Spinal cord (tissue), 9 donors: ENCODE measurements at regions not wholly inside any gene's neighbourhood (a gene's known extent, or its start where the extent isn't known, plus 50 kb on each side); places are given as distances from the start of the nearest gene placed in this dataset.
"Not testable (repeated sequence)": the region's sequence is repeated elsewhere in the genome, so short reads cannot be mapped to it uniquely, and the experiment has no call there.

Source experiments
- DNase-seq, 6 donors: peaks; one replicate each; pipeline versions ENCODE4 v3.0.0 to v3.0.0-alpha.2; 2013 to 2015; ENCODE audit warnings: low spot score in 6 of 6, low read depth in 4 of 6
- H3K27ac ChIP-seq: one replicate; pipeline ENCODE4 v1.5.1; 2013; ENCODE audit warnings: low read depth, low read length, control low read depth
- H3K27me3 ChIP-seq: one replicate; pipeline ENCODE4 v1.6.1; 2013; ENCODE audit warnings: low read length; ENCODE audit not compliant: control insufficient read depth, insufficient read depth
- H3K36me3 ChIP-seq: one replicate; pipeline ENCODE4 v1.6.1; 2013; ENCODE audit warnings: low read length; ENCODE audit not compliant: control insufficient read depth, insufficient read depth
- H3K4me1 ChIP-seq: one replicate; pipeline ENCODE4 v1.6.1; 2013; ENCODE audit warnings: low read length; ENCODE audit not compliant: control insufficient read depth, insufficient read depth
- H3K4me3 ChIP-seq: one replicate; pipeline ENCODE4 v1.5.1; 2013; ENCODE audit warnings: low read depth, low read length, control low read depth
- H3K9me3 ChIP-seq: one replicate; pipeline ENCODE4 v1.6.1; 2013; ENCODE audit warnings: low read length; ENCODE audit not compliant: control insufficient read depth, insufficient read depth
- WGBS: methylation state at CpG from one replicate; pipeline ENCODE4 v1.1.5; 2013; ENCODE audit warnings: missing lambda C conversion rate; ENCODE audit not compliant: insufficient coverage; 5-methylcytosine and 5-hydroxymethylcytosine counted together
- donor health status: healthy.

DNA sequence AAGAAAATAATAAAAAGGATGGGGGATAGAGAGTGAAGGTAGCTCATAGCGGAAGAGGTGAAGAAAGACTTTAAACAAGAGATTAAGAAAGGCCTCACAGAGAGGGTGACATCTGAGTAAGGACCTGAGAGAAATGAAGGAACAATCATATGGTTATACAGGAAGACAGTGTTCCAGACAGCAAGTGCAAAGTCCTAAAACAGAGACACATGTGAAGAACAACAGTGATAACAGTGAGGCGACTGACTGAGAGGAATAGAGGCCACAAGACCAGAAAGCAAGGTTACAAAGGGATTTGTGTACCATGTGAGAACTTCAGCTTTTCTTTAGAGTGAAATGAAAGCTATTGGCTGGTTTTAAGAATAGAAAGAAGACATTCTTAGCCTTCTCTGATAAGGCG, 141.6 kb upstream of the PALMD start:
- H3K27me3 ChIP-seq: no peaks in the 10 kb centered on the region
- DNase-seq: no peak
- no peak overlapping the region for H3K4me3 ChIP-seq
- no peaks in the 10 kb centered on the region for H3K4me1 ChIP-seq
- no peaks in the 10 kb centered on the region for H3K36me3 ChIP-seq
- no peak overlapping the region for H3K27ac ChIP-seq
- WGBS: 92% methylated on average over 3 of the region's 3 CpGs
- no peaks in the 10 kb centered on the region for H3K9me3 ChIP-seq

DNA sequence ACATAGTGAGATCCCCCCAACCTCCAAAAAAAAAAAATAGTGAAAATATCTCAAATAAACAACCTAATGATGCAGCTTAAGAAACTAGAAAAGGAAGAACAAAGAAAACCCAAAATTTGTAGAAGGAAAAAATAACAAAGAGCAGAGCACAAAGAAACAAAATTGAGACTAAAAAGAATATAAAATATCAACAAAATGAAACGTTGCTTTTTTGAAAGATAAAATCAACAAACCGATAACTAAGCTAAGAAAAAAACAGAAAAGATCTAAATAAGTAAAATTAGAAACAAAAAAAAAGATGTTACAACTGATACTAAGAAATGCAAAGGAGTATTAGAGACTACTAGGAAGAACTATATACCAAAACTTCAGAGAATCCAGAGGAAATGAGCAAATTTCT, 139.3 kb upstream of the PALMD start:
- Histone ChIP-seq H3K4me3 (no peak overlapping the region), H3K36me3 (no peaks in the 10 kb centered on the region), H3K27me3 (no peaks in the 10 kb centered on the region), H3K27ac (no peak overlapping the region), H3K9me3 (no peaks in the 10 kb centered on the region), H3K4me1 (no peaks in the 10 kb centered on the region)
- DNase-seq: no peak
- no CpG with 5 or more reads among the region's 2 CpGs for WGBS

DNA sequence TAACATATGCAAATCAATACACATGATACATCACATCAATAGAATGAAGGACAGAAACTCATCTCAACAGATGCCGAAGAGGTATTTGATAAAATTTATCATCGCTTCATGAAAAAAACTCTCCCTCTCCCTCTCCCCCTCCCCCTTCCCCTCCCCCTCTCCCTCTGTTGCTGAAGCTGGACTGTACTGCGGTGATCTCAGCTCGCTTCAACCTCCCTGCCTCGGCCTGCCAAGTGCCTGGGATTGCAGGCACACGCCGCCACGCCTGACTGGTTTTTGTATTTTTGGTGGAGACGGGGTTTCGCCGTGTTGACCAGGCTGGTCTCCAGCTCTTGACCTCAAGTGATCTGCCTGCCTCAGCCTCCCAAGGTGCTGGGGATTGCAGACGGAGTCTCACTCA, 138.5 kb upstream of the PALMD start:
- DNase-seq, H3K27ac ChIP-seq, H3K27me3 ChIP-seq, H3K36me3 ChIP-seq, H3K9me3 ChIP-seq, H3K4me3 ChIP-seq, H3K4me1 ChIP-seq: not testable (repeated sequence)
- 94% methylated on average over 10 of the region's 12 CpGs for WGBS

DNA sequence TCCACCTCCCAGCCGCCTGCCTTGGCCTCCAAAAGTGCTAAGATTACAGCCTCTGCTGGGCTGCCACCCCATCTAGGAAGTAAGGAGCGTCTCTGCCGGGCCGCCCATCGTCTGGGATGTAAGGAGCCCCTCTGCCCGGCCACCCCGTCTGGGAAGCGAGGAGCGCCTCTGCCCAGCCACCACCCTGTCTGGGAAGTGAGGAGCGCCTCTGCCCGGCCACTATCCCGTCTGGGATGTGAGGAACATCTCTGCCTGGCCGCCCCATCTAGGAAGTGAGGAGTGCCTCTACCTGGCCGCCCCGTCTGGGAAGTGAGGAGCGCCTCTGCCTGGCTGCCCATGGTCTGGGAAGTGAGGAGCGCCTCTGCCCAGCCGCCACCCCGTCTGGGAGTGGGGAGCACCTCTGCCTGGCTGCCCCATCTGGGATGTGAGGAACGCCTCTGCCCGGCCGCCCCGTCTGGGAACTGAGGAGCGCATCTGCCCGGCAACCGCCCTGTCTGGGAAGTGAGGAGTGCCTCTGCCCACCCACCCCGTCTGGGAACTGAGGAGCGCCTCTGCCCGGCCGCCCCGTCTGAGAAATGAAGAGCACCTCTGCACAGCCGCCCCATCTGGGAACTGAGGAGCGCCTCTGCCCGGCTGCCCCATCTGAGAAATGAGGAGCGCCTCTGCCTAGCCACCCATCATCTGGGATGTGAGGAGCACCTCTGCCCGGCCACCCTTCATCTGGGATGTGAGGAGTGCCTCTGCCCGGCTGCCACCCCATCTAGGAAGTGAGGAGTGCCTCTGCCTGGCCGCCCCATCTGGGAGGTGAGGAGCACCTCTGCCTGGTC, 137.8 kb upstream of the PALMD start:
- DNase-seq: no peak
- Histone ChIP-seq H3K27me3 (no peaks in the 10 kb centered on the region), H3K36me3 (no peaks in the 10 kb centered on the region), H3K4me3 (no peak overlapping the region), H3K27ac (no peak overlapping the region), H3K9me3 (no peaks in the 10 kb centered on the region), H3K4me1 (no peaks in the 10 kb centered on the region)
- 95% methylated on average over 37 of the region's 38 CpGs for WGBS

DNA sequence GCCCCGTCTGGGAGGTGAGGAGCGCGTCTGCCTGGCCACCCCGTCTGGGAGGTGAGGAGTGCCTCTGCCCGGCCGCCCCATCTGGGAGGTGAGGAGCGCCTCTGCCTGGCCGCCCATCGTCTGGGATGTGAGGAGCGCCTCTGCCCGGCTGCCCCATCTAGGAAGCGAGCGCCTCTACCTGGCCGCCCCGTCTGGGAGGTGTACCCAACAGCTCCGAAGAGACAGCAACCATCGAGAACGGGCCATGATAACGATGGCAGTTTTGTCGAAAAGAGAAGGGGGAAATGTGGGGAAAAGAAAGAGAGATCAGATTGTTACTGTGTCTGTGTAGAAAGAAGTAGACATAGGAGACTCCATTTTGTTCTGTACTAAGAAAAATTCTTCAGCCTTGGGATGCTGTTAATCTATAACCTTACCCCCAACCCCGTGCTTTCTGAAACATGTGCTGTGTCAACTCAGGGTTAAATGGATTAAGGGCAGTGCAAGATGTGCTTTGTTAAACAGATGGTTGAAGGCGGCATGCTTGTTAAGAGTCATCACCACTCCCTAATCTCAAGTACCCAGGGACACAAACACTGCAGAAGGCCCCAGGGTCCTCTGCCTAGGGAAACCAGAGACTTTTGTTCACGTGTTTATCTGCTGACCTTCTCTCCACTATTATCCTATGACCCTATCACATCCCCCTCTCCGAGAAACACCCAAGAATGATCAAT, 137.0 kb upstream of the PALMD start:
- H3K4me3 ChIP-seq, H3K4me1 ChIP-seq, H3K27me3 ChIP-seq, H3K36me3 ChIP-seq, H3K9me3 ChIP-seq, DNase-seq, H3K27ac ChIP-seq: not testable (repeated sequence)
- 96% methylated on average over 19 of the region's 24 CpGs for WGBS

DNA sequence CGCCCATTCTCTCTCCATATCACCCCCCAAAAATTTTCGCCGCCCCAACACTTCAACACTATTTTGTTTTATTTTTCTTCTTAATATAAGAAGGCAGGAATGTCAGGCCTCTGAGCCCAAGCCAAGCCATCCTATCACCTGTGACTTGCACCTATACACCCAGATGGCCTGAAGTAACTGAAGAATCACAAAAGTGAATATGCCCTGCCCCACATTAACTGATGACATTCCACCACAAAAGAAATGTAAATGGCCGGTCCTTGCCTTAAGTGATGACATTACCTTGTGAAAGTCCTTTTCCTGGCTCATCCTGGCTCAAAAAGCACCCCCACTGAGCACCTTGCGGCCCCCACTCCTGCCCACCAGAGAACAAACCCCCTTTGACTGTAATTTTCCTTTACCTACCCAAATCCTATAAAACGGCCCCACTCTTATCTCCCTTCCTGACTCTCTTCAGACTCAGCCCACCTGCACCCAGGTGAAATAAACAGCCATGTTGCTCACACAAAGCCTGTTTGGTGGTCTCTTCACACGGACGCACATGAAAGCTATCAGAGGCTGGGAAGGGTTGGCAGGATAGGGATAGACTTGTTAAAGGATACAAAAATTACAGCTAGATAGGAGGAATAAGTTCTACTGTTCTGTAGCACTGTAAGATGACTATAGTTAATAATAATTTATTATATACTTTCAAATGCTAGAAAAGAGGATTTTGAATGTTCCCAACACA, 130.9 kb upstream of the PALMD start:
- no CpG with 5 or more reads among the region's 8 CpGs for WGBS
- not testable (repeated sequence) for H3K4me3 ChIP-seq, H3K9me3 ChIP-seq, H3K27me3 ChIP-seq, H3K27ac ChIP-seq, H3K36me3 ChIP-seq, H3K4me1 ChIP-seq, DNase-seq

DNA sequence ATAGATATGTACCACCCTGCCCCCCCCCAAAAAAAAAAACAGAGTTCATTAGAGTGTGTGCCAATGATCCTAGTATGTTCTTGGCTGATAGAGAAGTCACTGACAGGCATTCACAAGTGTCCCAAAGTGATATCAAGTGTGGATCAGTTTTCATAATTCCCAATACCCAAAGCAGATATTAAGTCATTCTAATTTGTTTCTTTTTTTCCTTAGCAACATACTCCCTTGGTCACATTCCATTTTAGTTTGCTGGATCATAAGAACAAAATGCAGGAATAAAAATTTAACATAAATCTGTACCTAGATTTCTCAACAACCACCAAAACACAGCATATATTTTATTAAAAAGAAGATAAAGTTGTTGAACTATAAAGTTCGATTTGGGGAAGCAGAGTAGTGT, 129.8 kb upstream of the PALMD start:
- H3K9me3 ChIP-seq: no peaks in the 10 kb centered on the region
- no peak overlapping the region for H3K27ac ChIP-seq
- H3K4me3 ChIP-seq: no peak overlapping the region
- no CpG with 5 or more reads among the region's 1 CpG for WGBS
- no peak for DNase-seq
- H3K36me3 ChIP-seq: no peaks in the 10 kb centered on the region
- no peaks in the 10 kb centered on the region for H3K27me3 ChIP-seq
- no peaks in the 10 kb centered on the region for H3K4me1 ChIP-seq

DNA sequence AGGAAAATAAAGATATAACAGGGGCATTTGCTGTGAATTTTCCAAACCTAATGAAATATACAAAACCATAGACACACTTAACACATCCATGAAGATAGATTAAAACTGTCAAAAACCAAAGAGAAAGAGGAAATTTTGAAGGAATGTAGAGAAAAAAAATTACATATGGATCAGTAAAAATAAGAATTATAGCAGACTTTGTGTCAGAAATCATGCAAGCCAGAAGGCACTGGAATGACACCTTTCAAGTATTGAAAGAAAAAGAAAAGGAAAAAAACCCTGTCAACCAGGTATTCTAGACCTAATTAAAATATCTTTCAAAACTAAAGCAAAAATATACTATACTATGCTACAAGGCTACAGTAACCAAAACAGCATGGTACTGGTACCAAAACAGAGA, 125.8 kb upstream of the PALMD start:
- Histone ChIP-seq H3K9me3 (no peaks in the 10 kb centered on the region), H3K27me3 (no peaks in the 10 kb centered on the region), H3K36me3 (no peaks in the 10 kb centered on the region), H3K27ac (no peak overlapping the region), H3K4me3 (no peak overlapping the region), H3K4me1 (no peaks in the 10 kb centered on the region)
- no peak for DNase-seq

DNA sequence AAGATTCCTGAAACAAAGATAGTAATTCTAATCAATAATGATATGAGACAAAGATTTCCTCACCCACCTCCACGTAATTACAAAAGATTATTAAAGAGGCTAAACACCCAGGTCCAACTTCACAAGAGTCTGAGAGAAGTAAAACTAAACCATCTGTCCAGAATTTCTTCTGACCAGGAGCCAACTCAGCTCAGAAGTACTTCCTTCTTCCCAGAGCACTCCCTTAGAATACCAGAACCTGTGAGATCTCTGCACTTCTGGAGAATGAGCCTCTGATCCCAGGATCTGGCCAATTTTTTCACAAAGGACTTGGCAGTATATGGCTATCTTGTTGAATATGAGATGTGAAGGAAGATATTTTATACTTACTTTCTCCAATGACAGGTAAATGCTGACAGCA, 120.6 kb upstream of the PALMD start:
- H3K9me3 ChIP-seq: no peaks in the 10 kb centered on the region
- no peaks in the 10 kb centered on the region for H3K4me1 ChIP-seq
- H3K27ac ChIP-seq: no peak overlapping the region
- no CpG with 5 or more reads among the region's 1 CpG for WGBS
- no peak for DNase-seq
- H3K27me3 ChIP-seq: no peaks in the 10 kb centered on the region
- no peak overlapping the region for H3K4me3 ChIP-seq
- H3K36me3 ChIP-seq: no peaks in the 10 kb centered on the region
